HUES48 (cell line): ENCODE measurements at regions not wholly inside any gene's neighbourhood (a gene's known extent, or its start where the extent isn't known, plus 50 kb on each side); places are given as distances from the start of the nearest gene placed in this dataset.
"Not testable (repeated sequence)": the region's sequence is repeated elsewhere in the genome, so short reads cannot be mapped to it uniquely, and the experiment has no call there.

Source experiments
- H3K27ac ChIP-seq: one replicate; pipeline ENCODE4 v1.7.0; 2013; ENCODE audit warnings: low read depth, low read length, inconsistent platforms
- H3K27me3 ChIP-seq: 2 replicates; pipeline ENCODE4 v1.6.1; 2013; ENCODE audit warnings: mild to moderate bottlenecking, low read length; ENCODE audit not compliant: control insufficient read depth, insufficient read depth
- H3K36me3 ChIP-seq: 2 replicates; pipeline ENCODE4 v1.6.1; 2013; ENCODE audit warnings: low read length; ENCODE audit not compliant: control insufficient read depth, insufficient read depth
- H3K4me1 ChIP-seq: 2 replicates; pipeline ENCODE4 v1.6.1; 2013; ENCODE audit warnings: mild to moderate bottlenecking, low read length; ENCODE audit not compliant: control insufficient read depth, insufficient read depth
- H3K4me3 ChIP-seq: 2 replicates; pipeline ENCODE4 v1.5.1; 2013; ENCODE audit warnings: mild to moderate bottlenecking, low read depth, low read length
- H3K9ac ChIP-seq: 2 replicates; pipeline ENCODE4 v1.6.1; 2013; ENCODE audit warnings: mild to moderate bottlenecking, low read depth, low read length, moderate library complexity
- H3K9me3 ChIP-seq: 2 replicates; pipeline ENCODE4 v1.6.1; 2013; ENCODE audit warnings: low read length; ENCODE audit not compliant: control insufficient read depth, insufficient read depth

DNA sequence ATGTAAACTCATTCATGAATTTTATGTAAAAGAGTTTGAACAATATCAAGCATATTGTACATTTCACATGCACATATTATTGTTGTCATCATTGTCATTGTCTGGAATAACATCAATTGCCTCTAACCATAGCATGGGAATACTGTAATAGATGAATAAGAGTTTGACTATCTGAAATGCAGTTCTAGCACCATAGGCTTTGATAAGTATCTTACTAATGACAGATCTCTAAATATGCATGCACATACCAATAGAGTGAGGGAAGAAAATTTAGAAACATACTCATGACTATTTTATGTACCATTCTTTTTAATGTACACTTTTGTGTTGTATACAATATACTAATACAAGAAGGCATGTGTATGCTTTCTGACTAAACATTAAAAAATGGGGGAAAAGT, 161.6 kb upstream of the SPRY1 start:
- no peak overlapping the region for H3K9ac ChIP-seq
- H3K36me3 ChIP-seq: no peaks in the 10 kb centered on the region
- H3K27ac ChIP-seq: no peak overlapping the region
- no peaks in the 10 kb centered on the region for H3K27me3 ChIP-seq
- no peak overlapping the region for H3K4me3 ChIP-seq
- H3K9me3 ChIP-seq: peaks cover 4% of the 10 kb centered on the region; the same call in 1 of the 2 replicates
- H3K4me1 ChIP-seq: peaks cover 23% of the 10 kb centered on the region

DNA sequence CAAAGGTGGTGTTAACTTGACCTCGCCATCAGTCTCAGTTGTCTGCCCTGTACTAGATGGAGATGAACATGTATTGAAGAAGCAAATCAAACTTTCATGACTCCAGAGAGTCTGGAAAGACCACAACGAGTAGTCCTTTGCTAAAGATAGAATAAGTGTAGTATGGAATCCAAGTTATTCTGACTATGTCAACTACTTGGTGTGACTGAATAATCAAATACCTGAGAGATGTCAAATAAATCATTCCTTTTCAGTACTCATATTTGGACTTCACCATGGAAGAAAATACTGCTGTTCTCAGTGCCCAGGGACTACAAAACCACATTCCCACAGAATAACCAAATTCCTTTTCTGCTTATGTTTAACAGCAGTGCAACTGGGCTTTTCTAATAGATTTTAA, 161.2 kb upstream of the SPRY1 start:
- Histone ChIP-seq H3K9me3 (peaks cover 4% of the 10 kb centered on the region; the same call in 1 of the 2 replicates), H3K4me3 (no peak overlapping the region), H3K36me3 (no peaks in the 10 kb centered on the region), H3K9ac (no peak overlapping the region), H3K27me3 (no peaks in the 10 kb centered on the region), H3K27ac (no peak overlapping the region), H3K4me1 (peaks cover 23% of the 10 kb centered on the region)

DNA sequence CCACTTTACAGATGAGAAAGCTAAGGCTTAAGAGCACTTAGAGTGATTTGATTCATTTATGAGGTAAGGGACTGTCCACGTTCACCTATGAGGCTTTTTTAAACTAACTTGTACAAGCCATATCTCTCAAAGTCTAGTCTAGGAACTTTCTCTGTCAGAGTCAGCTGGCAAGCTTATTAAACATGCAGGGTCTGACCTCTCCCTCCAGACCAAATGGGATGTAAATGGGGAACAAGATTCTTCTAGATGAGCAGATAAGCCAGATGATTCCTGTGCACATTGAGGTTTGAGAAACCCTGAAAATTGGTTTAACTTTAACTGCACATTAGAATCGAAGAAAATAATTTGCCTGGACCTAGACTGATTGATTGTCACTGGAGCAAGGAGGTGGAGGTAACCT, 160.0 kb upstream of the SPRY1 start:
- Histone ChIP-seq H3K9ac (no peak overlapping the region), H3K9me3 (peaks cover 4% of the 10 kb centered on the region; the same call in 1 of the 2 replicates), H3K36me3 (no peaks in the 10 kb centered on the region), H3K27ac (no peak overlapping the region), H3K4me3 (no peak overlapping the region), H3K27me3 (no peaks in the 10 kb centered on the region), H3K4me1 (peaks cover 17% of the 10 kb centered on the region)

DNA sequence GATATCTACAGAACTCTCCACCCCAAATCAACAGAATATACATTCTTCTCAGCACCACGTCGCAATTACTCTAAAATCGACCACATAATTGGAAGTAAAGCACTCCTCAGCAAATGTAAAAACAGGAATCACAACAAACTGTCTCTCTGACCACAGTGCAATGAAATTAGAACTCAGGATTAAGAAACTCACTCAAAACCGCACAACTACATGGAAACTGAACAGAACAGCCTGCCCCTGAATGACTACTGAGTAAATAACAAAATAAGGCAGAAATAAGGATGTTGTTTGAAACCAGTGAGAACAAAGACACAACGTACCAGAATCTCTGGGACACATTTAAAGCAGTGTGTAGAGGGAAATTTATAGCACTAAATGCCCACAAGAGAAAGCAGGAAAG, 156.3 kb upstream of the SPRY1 start:
- H3K36me3 ChIP-seq, H3K4me1 ChIP-seq, H3K9ac ChIP-seq, H3K27me3 ChIP-seq, H3K9me3 ChIP-seq, H3K27ac ChIP-seq, H3K4me3 ChIP-seq: not testable (repeated sequence)

DNA sequence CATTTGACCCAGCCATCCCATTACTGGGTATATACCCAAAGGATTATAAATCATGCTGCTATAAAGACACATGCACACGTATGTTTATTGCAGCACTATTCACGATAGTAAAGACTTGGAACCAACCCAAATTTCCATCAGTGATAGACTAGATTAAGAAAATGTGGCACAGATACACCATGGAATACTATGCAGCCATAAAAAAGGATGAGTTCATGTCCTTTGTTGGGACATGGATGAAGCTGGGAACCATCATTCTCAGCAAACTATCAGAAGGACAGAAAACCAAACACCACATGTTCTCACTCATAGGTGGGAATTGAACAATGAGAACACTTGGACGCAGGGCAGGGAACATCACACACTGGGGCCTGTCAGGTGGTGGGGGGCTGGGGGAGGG, 153.4 kb upstream of the SPRY1 start:
- not testable (repeated sequence) for H3K27ac ChIP-seq, H3K36me3 ChIP-seq, H3K4me3 ChIP-seq, H3K4me1 ChIP-seq, H3K27me3 ChIP-seq, H3K9ac ChIP-seq, H3K9me3 ChIP-seq

DNA sequence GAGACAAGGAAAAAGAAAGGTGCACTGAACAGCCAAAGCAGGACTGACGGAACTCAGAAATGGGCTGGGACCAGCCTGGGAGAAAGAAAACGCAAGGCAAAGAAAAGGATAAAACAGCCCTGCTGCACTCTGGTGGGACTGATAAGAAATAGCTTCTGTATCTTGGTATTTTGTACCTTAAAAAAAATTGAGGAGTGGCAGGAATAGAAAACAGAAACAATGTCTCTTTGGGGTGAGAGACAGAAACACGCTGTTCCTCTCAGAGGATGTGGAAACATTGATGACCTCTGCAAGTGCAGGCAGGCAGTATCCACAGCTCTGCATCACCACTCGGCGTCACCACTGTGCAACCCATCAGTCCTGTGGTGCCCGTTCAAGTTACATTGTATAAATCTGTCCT, 152.5 kb upstream of the SPRY1 start:
- H3K36me3 ChIP-seq: no peaks in the 10 kb centered on the region
- H3K4me3 ChIP-seq: no peak overlapping the region
- H3K9ac ChIP-seq: no peak overlapping the region
- H3K4me1 ChIP-seq: no peaks in the 10 kb centered on the region
- no peaks in the 10 kb centered on the region for H3K9me3 ChIP-seq
- H3K27ac ChIP-seq: no peak overlapping the region
- no peaks in the 10 kb centered on the region for H3K27me3 ChIP-seq

DNA sequence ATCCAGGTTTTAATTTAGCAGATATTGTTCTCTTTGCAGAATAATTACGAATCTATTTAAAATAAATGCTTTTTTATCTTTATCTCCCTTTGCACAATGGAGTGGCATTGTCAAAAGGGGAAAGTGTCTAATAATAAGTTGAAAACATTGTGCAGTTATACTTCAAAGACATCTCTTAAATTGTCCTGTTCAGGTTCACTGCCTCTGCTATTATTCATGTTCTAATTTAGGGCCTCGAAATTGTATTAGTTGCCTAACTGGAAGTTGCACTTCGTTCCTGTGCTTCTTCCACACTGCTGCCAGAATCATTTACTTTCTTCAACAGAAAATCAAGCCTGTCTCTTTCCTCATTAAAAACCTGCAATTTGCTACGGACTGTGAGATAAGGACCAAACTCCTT, 150.5 kb upstream of the SPRY1 start:
- H3K4me3 ChIP-seq: no peak overlapping the region

DNA sequence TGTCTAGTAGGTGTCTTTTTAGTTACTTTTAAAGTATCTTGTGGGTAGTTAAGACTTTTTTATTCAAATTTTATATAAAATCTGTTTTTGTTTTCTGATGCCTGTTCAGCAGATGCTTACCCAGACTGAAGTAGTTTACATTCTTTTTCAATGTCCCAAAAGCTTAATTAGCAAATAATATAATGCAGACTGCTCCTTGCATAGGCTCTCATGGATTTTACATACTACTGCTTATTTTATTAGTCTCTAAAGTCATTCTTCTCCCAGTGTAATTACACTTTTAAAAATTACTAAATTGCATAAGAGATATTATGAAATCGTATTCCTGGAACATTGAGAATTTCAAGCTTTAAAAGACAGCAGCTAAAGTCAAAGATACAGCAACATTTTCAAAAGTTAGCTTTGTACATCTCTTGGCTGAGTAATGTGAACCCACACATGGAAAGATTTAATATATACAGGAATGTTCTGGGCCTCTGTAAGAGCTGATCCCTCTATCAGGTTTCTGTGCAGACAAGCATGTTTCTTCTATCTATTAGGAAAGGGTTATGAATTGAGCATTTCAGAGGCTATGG, 148.4 kb upstream of the SPRY1 start:
- H3K27ac ChIP-seq: no peak overlapping the region
- no peak overlapping the region for H3K9ac ChIP-seq

More for the DNA sequence above, 150.5 kb upstream of the SPRY1 start:
- no peaks in the 10 kb centered on the region for H3K36me3 ChIP-seq
- H3K27me3 ChIP-seq: no peaks in the 10 kb centered on the region
- H3K9ac ChIP-seq: no peak overlapping the region
- no peaks in the 10 kb centered on the region for H3K9me3 ChIP-seq
- no peaks in the 10 kb centered on the region for H3K4me1 ChIP-seq
- H3K27ac ChIP-seq: no peak overlapping the region

DNA sequence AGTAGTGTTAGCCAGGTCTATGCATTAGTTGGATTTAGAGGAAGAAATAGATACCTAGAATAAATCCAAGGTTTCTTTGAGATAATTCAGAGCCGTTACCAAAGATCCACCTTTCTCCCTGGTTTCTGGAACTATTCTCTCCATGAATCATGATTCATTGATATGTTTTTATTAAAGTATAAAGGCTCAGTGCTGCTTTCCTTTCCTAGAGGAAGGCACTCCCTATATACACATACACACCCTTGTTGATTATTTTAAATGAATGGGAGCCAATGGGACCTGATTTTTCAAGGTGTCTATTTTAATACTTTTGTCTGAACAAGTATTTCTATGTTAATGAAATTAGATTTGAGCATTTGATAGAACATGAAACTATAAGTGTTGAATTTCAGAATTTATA, 146.8 kb upstream of the SPRY1 start:
- Histone ChIP-seq H3K36me3 (no peaks in the 10 kb centered on the region), H3K9ac (no peak overlapping the region)

More for the DNA sequence above, 148.4 kb upstream of the SPRY1 start:
- H3K36me3 ChIP-seq: no peaks in the 10 kb centered on the region
- H3K4me3 ChIP-seq: no peak overlapping the region
- no peaks in the 10 kb centered on the region for H3K9me3 ChIP-seq
- no peaks in the 10 kb centered on the region for H3K4me1 ChIP-seq
- no peaks in the 10 kb centered on the region for H3K27me3 ChIP-seq

DNA sequence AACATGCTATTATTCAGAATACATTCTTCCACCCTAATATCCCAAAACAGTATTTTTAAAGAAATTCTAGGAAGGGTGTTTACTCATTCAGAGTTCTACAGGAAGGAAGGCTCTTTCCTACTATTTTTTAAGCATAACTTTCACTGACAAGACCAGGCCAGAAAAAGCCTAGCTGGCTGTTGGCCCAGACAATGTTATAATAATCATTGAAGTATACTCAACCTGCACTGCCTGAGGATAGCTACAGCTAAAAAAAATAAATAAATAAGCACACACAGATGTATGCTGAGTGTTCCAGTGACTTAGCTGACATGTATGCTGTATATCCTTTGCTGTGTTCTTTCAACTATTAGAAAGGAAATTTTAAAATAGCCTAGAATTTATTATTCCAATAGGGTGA, 145.8 kb upstream of the SPRY1 start:
- H3K36me3 ChIP-seq: no peaks in the 10 kb centered on the region
- no peaks in the 10 kb centered on the region for H3K9me3 ChIP-seq
- no peaks in the 10 kb centered on the region for H3K27me3 ChIP-seq
- H3K9ac ChIP-seq: no peak overlapping the region
- no peak overlapping the region for H3K4me3 ChIP-seq
- no peaks in the 10 kb centered on the region for H3K4me1 ChIP-seq
- H3K27ac ChIP-seq: no peak overlapping the region

More for the DNA sequence above, 146.8 kb upstream of the SPRY1 start:
- no peaks in the 10 kb centered on the region for H3K27me3 ChIP-seq
- no peak overlapping the region for H3K4me3 ChIP-seq
- no peak overlapping the region for H3K27ac ChIP-seq
- H3K9me3 ChIP-seq: no peaks in the 10 kb centered on the region
- no peaks in the 10 kb centered on the region for H3K4me1 ChIP-seq

DNA sequence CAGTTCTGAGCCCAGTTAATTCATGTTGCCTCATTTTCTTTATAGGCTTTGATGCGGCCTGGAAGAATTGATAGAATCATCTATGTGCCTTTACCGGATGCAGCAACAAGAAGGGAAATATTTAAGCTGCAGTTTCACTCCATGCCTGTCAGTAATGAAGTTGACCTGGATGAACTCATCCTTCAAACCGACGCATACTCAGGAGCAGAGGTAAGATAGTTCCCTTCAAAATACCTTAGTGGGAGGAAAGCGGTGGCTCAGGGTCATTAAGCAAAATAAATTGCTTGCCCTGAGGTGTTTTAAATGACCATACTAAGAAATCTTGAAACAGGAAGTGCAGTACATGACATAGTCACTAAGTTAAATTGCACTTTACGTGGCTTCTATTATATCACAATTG, 140.6 kb upstream of the SPRY1 start:
- Histone ChIP-seq H3K4me1 (no peaks in the 10 kb centered on the region), H3K9ac (no peak overlapping the region), H3K27me3 (no peaks in the 10 kb centered on the region), H3K4me3 (no peak overlapping the region), H3K27ac (no peak overlapping the region), H3K9me3 (no peaks in the 10 kb centered on the region), H3K36me3 (peaks cover 9% of the 10 kb centered on the region; the same call in 1 of the 2 replicates)

DNA sequence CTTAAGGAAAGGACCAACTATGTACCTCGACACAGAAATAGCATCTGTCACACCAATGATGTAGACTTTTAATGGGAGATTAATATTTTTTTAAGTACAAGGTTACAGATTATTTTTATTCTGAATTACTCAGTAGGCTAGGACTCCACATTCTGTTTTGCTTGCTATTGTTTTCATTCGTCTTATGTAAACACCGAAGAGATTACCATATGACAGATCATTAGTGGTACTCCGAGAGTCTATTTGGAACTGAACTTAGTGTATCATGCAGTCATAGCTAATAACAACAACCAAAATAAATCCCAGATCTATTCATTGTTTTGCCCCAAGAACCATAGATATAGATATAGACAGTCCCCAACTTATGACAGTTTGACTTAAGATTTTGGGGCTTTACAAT, 139.7 kb upstream of the SPRY1 start:
- Histone ChIP-seq H3K27me3 (no peaks in the 10 kb centered on the region), H3K27ac (no peak overlapping the region), H3K4me3 (no peak overlapping the region), H3K9ac (no peak overlapping the region), H3K4me1 (no peaks in the 10 kb centered on the region), H3K9me3 (no peaks in the 10 kb centered on the region), H3K36me3 (peaks cover 9% of the 10 kb centered on the region; the same call in 1 of the 2 replicates)
